HS-5 (cell line): ENCODE measurements at regions not wholly inside any gene's neighbourhood (a gene's known extent, or its start where the extent isn't known, plus 50 kb on each side); places are given as distances from the start of the nearest gene placed in this dataset.

Source experiments
- DNase-seq: peaks from one replicate; pipeline ENCODE4 v3.0.0-alpha.2; 2012; ENCODE audit warnings: low read depth

GRCh38 chr5:91438871-91439270, 55.8 kb upstream of the ARRDC3 start:
- no peak for DNase-seq

- DNase-seq: no peak
Measured at GRCh38 chr5:91436241-91436640, 53.1 kb upstream of the ARRDC3 start.

- no peak for DNase-seq
Measured at GRCh38 chr5:91434348-91434747, 51.2 kb upstream of the ARRDC3 start.

GRCh38 chr5:91433861-91434260, 50.7 kb upstream of the ARRDC3 start:
- DNase-seq: no peak
